ENCODE measurements at regions not wholly inside any gene's neighbourhood (a gene's known extent, or its start where the extent isn't known, plus 50 kb on each side); places are given as distances from the start of the nearest gene placed in this dataset.

DNA sequence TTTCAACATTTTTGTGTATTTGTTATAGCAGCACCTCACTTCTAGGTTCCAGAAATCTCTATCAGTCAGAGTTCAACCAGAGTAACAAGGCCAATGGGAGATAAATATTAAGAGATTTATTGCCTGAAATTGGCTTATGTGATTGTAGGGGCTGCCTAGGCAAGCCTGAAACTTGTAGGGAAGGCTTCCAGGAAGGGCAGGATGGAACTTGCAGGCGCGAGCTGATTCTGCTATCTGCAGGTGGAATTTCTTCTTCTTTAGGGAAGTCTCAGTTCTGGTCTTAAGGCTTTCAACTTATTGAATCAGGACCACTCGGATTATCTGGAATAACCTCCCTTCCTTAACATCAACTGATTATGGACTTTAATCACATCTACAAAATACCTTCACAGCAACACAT, 199.5 kb upstream of the NLRP1 start:
- Histone ChIP-seq H3K79me2 (ENCODE audit: control insufficient read depth, low read length) (no peaks in the 10 kb centered on the region), H3K27ac (ENCODE audit: low read depth, low read length) (no peak overlapping the region), H3K9me3 (ENCODE audit: control insufficient read depth, insufficient read depth, low read length) (no peaks in the 10 kb centered on the region), H3K27me3 (ENCODE audit: control insufficient read depth, low read length) (peaks cover 10% of the 10 kb centered on the region), H4K20me1 (ENCODE audit: control insufficient read depth, insufficient read depth, low read depth, low read length) (no peaks in the 10 kb centered on the region), H3K4me3 (ENCODE audit: low read length) (no peak overlapping the region), H3K4me1 (ENCODE audit: control insufficient read depth, low read length) (peaks cover 11% of the 10 kb centered on the region), H3K4me2 (ENCODE audit: low read length) (no peak overlapping the region), H3K9me2 (replicated peaks; ENCODE audit: control insufficient read depth, low read length) (no peaks in the 10 kb centered on the region), H3K36me3 (ENCODE audit: control insufficient read depth, low read length) (no peaks in the 10 kb centered on the region), H3F3A (ENCODE audit: control insufficient read depth, insufficient read depth) (no peaks in the 10 kb centered on the region)
- TF ChIP-seq, protein P1, sequence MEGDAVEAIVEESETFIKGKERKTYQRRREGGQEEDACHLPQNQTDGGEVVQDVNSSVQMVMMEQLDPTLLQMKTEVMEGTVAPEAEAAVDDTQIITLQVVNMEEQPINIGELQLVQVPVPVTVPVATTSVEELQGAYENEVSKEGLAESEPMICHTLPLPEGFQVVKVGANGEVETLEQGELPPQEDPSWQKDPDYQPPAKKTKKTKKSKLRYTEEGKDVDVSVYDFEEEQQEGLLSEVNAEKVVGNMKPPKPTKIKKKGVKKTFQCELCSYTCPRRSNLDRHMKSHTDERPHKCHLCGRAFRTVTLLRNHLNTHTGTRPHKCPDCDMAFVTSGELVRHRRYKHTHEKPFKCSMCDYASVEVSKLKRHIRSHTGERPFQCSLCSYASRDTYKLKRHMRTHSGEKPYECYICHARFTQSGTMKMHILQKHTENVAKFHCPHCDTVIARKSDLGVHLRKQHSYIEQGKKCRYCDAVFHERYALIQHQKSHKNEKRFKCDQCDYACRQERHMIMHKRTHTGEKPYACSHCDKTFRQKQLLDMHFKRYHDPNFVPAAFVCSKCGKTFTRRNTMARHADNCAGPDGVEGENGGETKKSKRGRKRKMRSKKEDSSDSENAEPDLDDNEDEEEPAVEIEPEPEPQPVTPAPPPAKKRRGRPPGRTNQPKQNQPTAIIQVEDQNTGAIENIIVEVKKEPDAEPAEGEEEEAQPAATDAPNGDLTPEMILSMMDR (IDR thresholded peaks at IDR 0.05; ENCODE audit: low read depth, low read length, poor library complexity, severe bottlenecking), result no peak
- no peak for TF ChIP-seq EZH2phosphoT487 (IDR thresholded peaks at IDR 0.05; ENCODE audit: borderline replicate concordance, low read length)

DNA sequence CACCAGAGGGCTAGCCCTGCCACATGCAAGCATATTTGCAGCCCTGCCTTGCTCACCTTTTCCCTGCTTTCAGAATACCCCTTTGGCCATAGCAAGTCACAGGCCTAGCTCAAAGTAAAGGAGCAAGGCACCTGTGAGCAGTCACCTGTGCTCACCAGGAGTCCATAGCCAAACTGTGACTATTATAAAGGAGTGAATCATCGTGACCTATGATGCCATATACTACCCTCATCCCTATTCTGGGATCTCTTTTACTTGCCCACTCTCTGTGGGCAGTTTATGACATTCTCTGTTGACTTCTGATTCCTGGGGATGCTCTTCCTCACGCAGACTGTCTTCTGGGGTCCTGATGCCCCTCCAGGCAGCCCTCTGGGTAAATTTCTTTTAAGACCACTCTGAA, 200.5 kb upstream of the NLRP1 start:
- peaks cover 11% of the 10 kb centered on the region for H3K4me1 ChIP-seq (ENCODE audit: control insufficient read depth, low read length)
- H3K36me3 ChIP-seq (ENCODE audit: control insufficient read depth, low read length), result no peaks in the 10 kb centered on the region
- H3K27me3 ChIP-seq (ENCODE audit: control insufficient read depth, low read length), result peaks cover 10% of the 10 kb centered on the region
- TF ChIP-seq EZH2phosphoT487 (IDR thresholded peaks at IDR 0.05; ENCODE audit: borderline replicate concordance, low read length), result no peak
- TF ChIP-seq, protein P1 (IDR thresholded peaks at IDR 0.05; ENCODE audit: low read depth, low read length, poor library complexity, severe bottlenecking), result no peak
- H3K27ac ChIP-seq (ENCODE audit: low read depth, low read length), result no peak overlapping the region
- H4K20me1 ChIP-seq (ENCODE audit: control insufficient read depth, insufficient read depth, low read depth, low read length), result no peaks in the 10 kb centered on the region
- no peaks in the 10 kb centered on the region for H3F3A ChIP-seq (ENCODE audit: control insufficient read depth, insufficient read depth)
- H3K9me2 ChIP-seq (replicated peaks; ENCODE audit: control insufficient read depth, low read length), result no peaks in the 10 kb centered on the region
- no peaks in the 10 kb centered on the region for H3K79me2 ChIP-seq (ENCODE audit: control insufficient read depth, low read length)
- H3K9me3 ChIP-seq (ENCODE audit: control insufficient read depth, insufficient read depth, low read length), result no peaks in the 10 kb centered on the region
- H3K4me2 ChIP-seq (ENCODE audit: low read length), result no peak overlapping the region
- no peak overlapping the region for H3K4me3 ChIP-seq (ENCODE audit: low read length)

DNA sequence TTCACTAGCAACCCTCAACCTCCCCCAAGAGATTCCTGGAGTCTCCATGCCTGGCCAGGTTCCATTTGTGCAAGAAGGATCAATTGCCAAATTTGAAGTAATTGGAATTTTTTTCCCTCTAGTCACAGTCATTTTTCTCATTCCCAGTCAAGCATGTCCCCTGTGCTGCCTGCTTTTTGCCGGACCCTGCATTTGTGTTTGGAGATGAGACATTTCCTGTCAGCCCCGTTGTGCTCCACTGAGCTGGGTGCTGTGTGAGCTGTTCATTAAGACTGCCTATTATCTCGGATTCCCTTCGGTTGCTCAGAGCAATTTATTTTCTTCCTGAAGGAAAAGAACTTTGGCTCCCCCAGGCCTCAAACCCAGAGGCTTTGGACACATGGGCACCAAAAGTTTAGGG, 201.0 kb upstream of the NLRP1 start:
- Histone ChIP-seq H3K27ac (ENCODE audit: low read depth, low read length) (no peak overlapping the region), H3K79me2 (ENCODE audit: control insufficient read depth, low read length) (no peaks in the 10 kb centered on the region), H3K4me1 (ENCODE audit: control insufficient read depth, low read length) (peaks cover 11% of the 10 kb centered on the region), H3F3A (ENCODE audit: control insufficient read depth, insufficient read depth) (no peaks in the 10 kb centered on the region), H4K20me1 (ENCODE audit: control insufficient read depth, insufficient read depth, low read depth, low read length) (no peaks in the 10 kb centered on the region), H3K36me3 (ENCODE audit: control insufficient read depth, low read length) (no peaks in the 10 kb centered on the region), H3K9me2 (replicated peaks; ENCODE audit: control insufficient read depth, low read length) (no peaks in the 10 kb centered on the region), H3K4me3 (ENCODE audit: low read length) (no peak overlapping the region), H3K27me3 (ENCODE audit: control insufficient read depth, low read length) (peaks cover 10% of the 10 kb centered on the region), H3K4me2 (ENCODE audit: low read length) (peak overlapping the region; percentile 8; the same call in 1 of the 2 replicates), H3K9me3 (ENCODE audit: control insufficient read depth, insufficient read depth, low read length) (no peaks in the 10 kb centered on the region)
- TF ChIP-seq EZH2phosphoT487 (IDR thresholded peaks at IDR 0.05; ENCODE audit: borderline replicate concordance, low read length), result no peak
- TF ChIP-seq, protein P1 (IDR thresholded peaks at IDR 0.05; ENCODE audit: low read depth, low read length, poor library complexity, severe bottlenecking), result no peak
